IMR-90 (cell line): ENCODE measurements at regions not wholly inside any gene's neighbourhood (a gene's known extent, or its start where the extent isn't known, plus 50 kb on each side); places are given as distances from the start of the nearest gene placed in this dataset.

Experiments
- CTCF ChIP-seq: conservative IDR thresholded peaks from 2 replicates; pipeline ENCODE4 v1.5.1; 2012; ENCODE audit warnings: mild to moderate bottlenecking, low read depth, low read length, improper control_type of control experiment
- MXI1 ChIP-seq: IDR thresholded peaks from 2 replicates; pipeline ENCODE4 v1.6.1; 2012; ENCODE audit warnings: low read depth, mild to moderate bottlenecking, low read length, moderate library complexity, borderline replicate concordance
- POLR2A ChIP-seq: IDR thresholded peaks from 2 replicates; pipeline ENCODE4 v1.6.1; 2012; ENCODE audit warnings: mild to moderate bottlenecking, low read depth, low read length
- RFX5 ChIP-seq: IDR thresholded peaks from 2 replicates; pipeline ENCODE4 v1.8.0; 2012; ENCODE audit warnings: low read depth, mild to moderate bottlenecking, low read length, moderate library complexity

- TF ChIP-seq MXI1 (no peak), CTCF (no peak), POLR2A (no peak), RFX5 (no peak)
Observed at GRCh38 chr7:88399696-88400240, 93.1 kb upstream of the STEAP4 start.
